Sigmoid colon (tissue), 6 donors: ENCODE measurements at regions not wholly inside any gene's neighbourhood (a gene's known extent, or its start where the extent isn't known, plus 50 kb on each side); places are given as distances from the start of the nearest gene placed in this dataset.

Source experiments
- DNase-seq: peaks from one replicate; pipeline ENCODE4 v3.0.0-alpha.2; 2019
- H3K27ac ChIP-seq, 4 donors: fragments of 200-600 bp; sonication (generic); one replicate each; pipeline ENCODE4 v1.5.1; 2016 to 2019; ENCODE audit warnings: mild to moderate bottlenecking in 1 of 4
- H3K27me3 ChIP-seq, 3 donors: fragments of 200-600 bp; sonication (generic); one replicate each; pipeline ENCODE4 v1.5.1; 2019; ENCODE audit warnings: mild to moderate bottlenecking in 1 of 3
- H3K36me3 ChIP-seq, 4 donors: fragments of 200-600 bp; sonication (generic); one replicate each; pipeline ENCODE4 v1.5.1; 2016 to 2019
- H3K4me1 ChIP-seq, 4 donors: fragments of 200-600 bp; sonication (generic); one replicate each; pipeline ENCODE4 v1.5.1; 2017 to 2019
- H3K4me3 ChIP-seq, 4 donors: fragments of 200-600 bp; sonication (generic); one replicate each; pipeline ENCODE4 v1.5.1; 2017 to 2019; ENCODE audit warnings: mild to moderate bottlenecking in 2 of 4, moderate library complexity in 1 of 4
- H3K9me3 ChIP-seq, 4 donors: fragments of 200-600 bp in 3 of 4; sonication (generic) in 3 of 4; one replicate each; pipeline versions ENCODE4 v1.5.1 to v1.6.1; 2013 to 2019
- EP300 ChIP-seq, 4 donors: sonication (generic); formaldehyde crosslinking; IDR thresholded peaks; one replicate each; pipeline ENCODE4 v1.6.1; 2017; ENCODE audit warnings: antibody characterized with exemption in 4 of 4
- POLR2A ChIP-seq, 2 donors: fragments of 450-650 bp; IDR thresholded peaks; one replicate each; pipeline ENCODE4 v1.6.1; 2016; ENCODE audit warnings: antibody characterized with exemption in 2 of 2, mild to moderate bottlenecking in 2 of 2, moderate library complexity in 2 of 2
- POLR2AphosphoS5 ChIP-seq, 4 donors: sonication (generic); formaldehyde crosslinking; IDR thresholded peaks; one replicate each; pipeline ENCODE4 v1.6.1; 2017; ENCODE audit warnings: antibody characterized with exemption in 4 of 4
- WGBS, 2 donors: extraction: QIAGEN DNeasy Blood & Tissue Kit; methylation state at CpG; one replicate each; pipeline ENCODE4 v1.1.7; 2013; 5-methylcytosine and 5-hydroxymethylcytosine counted together
- intact Hi-C: fragments of 100-400 bp; cut with DNase I; formaldehyde crosslinking; loops from one replicate; pipeline ENCODE4 v1.15.1; 2023
- TF ChIP-seq, protein P1 (sequence below), 4 experiments: fragments of 450-650 bp in 3 of 4; fragments of 200-600 bp in 1 of 4; IDR thresholded peaks; one replicate each; pipeline ENCODE4 v1.5.1; 2016 to 2019; ENCODE audit warnings: antibody characterized with exemption in 4 of 4, mild to moderate bottlenecking in 3 of 4, moderate library complexity in 2 of 4
- donor health status: healthy with polysubstance abuse.
- donor health status: healthy.

DNA sequence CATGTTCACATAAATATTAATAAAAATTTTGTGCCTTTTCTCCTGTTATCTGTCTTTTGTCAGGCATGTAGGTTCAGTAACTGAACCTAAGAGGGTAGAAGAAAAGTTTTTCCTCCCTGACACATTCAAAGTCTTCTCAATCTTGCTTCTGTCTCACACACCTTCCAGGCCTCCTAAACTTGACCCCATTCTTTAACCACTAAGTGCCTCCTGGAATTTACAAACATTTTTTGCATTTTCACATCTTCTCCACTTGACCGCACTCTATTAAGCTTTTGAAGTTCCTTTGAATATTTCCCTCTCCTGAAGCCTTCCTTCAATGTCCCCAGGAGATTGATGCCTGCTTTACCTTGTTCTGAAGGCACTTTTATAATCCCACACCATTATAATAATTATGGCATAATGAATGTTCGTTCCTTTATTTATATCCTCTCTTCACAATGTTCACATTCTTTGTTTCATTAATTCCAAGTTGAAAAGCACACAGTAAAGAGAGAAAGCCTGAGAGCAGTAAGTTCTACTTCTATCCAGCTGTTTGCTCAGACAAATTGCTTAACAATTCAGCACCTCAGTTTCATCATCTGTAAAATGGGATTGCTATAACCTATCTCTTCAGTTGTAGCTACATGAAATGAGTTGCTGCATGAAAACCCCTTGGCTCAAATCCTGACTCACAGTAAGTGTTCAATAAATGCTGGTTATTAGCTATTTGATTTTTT lies 184.8 kb upstream of the KLHL29 start:
- 94 to 95% methylated on average over 2 of the region's 2 CpGs for WGBS, 2 donors
- Histone ChIP-seq H3K36me3 (no peaks in the 10 kb centered on the region), H3K4me3 (no peak overlapping the region), H3K9me3 (peaks cover 0 to 1% (median 0%) of the 10 kb centered on the region in 4 donors), H3K27me3 (no peaks in the 10 kb centered on the region), H3K4me1 (peaks cover 0 to 6% (median 0%) of the 10 kb centered on the region in 4 donors), H3K27ac (no peak overlapping the region)
- DNase-seq, result no peak
- TF ChIP-seq, protein P1, sequence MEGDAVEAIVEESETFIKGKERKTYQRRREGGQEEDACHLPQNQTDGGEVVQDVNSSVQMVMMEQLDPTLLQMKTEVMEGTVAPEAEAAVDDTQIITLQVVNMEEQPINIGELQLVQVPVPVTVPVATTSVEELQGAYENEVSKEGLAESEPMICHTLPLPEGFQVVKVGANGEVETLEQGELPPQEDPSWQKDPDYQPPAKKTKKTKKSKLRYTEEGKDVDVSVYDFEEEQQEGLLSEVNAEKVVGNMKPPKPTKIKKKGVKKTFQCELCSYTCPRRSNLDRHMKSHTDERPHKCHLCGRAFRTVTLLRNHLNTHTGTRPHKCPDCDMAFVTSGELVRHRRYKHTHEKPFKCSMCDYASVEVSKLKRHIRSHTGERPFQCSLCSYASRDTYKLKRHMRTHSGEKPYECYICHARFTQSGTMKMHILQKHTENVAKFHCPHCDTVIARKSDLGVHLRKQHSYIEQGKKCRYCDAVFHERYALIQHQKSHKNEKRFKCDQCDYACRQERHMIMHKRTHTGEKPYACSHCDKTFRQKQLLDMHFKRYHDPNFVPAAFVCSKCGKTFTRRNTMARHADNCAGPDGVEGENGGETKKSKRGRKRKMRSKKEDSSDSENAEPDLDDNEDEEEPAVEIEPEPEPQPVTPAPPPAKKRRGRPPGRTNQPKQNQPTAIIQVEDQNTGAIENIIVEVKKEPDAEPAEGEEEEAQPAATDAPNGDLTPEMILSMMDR (IDR thresholded peaks at IDR 0.05), result no peak
- TF ChIP-seq EP300 (IDR thresholded peaks at IDR 0.05) (no peak), POLR2AphosphoS5 (IDR thresholded peaks at IDR 0.05) (no peak), POLR2A (IDR thresholded peaks at IDR 0.05) (no peak)
- intact Hi-C loops, result loop anchor here (5.0 kb wide), 1 partner anchor 152 kb away; no protein-coding TSS in a partner anchor

DNA sequence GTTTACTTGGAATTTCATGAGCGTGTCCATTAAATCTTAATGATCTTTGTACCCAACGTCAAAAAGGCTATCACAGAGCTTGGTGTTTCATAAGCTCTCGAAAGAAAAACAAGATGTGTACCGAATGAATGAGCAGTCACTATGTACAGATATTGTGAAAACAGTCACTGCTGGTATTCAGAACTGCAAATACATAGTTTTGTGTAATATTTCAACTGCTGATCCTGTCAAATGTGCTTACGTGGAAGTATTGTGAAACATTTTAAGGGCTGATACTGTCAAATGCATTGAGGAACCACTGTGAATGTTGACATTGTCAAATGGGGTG lies 184.2 kb upstream of the KLHL29 start:
- H3K27ac ChIP-seq, result no peak overlapping the region
- TF ChIP-seq POLR2A (IDR thresholded peaks at IDR 0.05) (no peak), EP300 (IDR thresholded peaks at IDR 0.05) (no peak), POLR2AphosphoS5 (IDR thresholded peaks at IDR 0.05) (no peak)
- TF ChIP-seq, protein P1 (IDR thresholded peaks at IDR 0.05), result no peak
- WGBS, 2 donors, result 79 to 86% methylated on average over 5 of the region's 5 CpGs
- no peaks in the 10 kb centered on the region for H3K36me3 ChIP-seq
- H3K27me3 ChIP-seq, result no peaks in the 10 kb centered on the region
- DNase-seq, result no peak
- H3K4me1 ChIP-seq, result peaks cover 0 to 6% (median 0%) of the 10 kb centered on the region in 4 donors
- intact Hi-C loops, result loop anchor here (5.0 kb wide), 1 partner anchor 152 kb away; no protein-coding TSS in a partner anchor
- no peak overlapping the region for H3K4me3 ChIP-seq
- peaks cover 0 to 1% (median 0%) of the 10 kb centered on the region in 4 donors for H3K9me3 ChIP-seq

DNA sequence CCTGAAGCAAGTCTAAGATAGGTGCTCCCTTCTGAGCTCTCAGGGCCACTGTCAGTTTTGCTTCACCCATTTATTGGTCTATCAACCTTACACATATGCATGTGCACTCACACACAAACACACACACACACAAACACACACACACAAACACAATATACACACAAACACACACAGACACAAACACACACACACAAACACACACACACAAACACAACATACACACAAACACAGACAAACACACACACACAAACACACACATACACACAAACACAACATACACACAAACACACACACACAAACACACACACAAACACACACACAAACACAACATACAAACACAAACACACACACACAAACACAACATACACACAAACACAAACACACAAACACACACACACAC lies 181.6 kb upstream of the KLHL29 start:
- TF ChIP-seq POLR2A (IDR thresholded peaks at IDR 0.05) (no peak), EP300 (IDR thresholded peaks at IDR 0.05) (no peak), POLR2AphosphoS5 (IDR thresholded peaks at IDR 0.05) (no peak)
- TF ChIP-seq, protein P1 (IDR thresholded peaks at IDR 0.05), result no peak
- no peak overlapping the region for H3K4me3 ChIP-seq
- no peaks in the 10 kb centered on the region for H3K27me3 ChIP-seq
- no peak overlapping the region for H3K27ac ChIP-seq
- no peak for DNase-seq
- intact Hi-C loops, result loop anchor here (5.0 kb wide), 1 partner anchor 149 kb away; no protein-coding TSS in a partner anchor
- peaks cover 0 to 1% (median 0%) of the 10 kb centered on the region in 4 donors for H3K9me3 ChIP-seq
- peaks cover 0 to 6% (median 0%) of the 10 kb centered on the region in 4 donors for H3K4me1 ChIP-seq
- no peaks in the 10 kb centered on the region for H3K36me3 ChIP-seq

DNA sequence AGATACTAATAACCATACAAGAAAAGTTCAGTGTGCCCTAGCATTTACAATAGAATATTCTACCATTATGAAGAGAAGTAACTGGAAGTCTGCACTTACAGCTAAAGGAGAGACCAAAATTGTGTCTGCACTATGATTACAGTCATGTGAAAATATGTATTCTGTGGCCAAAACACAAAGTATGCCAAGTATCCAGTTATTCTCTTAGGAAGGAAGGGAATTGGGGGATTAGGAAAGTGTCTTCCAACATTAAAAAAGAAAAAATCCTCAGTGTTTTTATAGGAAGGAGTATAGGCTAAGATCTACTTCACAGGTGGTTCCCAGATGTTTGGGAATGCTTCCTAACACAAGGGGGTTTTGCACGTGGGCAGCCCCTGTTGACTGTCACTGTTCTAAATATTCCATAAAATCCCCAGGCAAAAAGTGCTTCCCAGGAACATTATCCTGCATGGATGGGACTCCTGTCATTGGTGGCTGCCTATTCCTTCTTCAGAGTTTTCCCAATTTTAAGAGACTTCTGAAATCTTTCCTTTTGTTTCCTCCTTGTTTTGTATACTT lies 180.2 kb upstream of the KLHL29 start:
- Histone ChIP-seq H3K27ac (no peak overlapping the region), H3K9me3 (peaks cover 0 to 1% (median 0%) of the 10 kb centered on the region in 4 donors)
- intact Hi-C loops, result loop anchor here (5.0 kb wide), 1 partner anchor 148 kb away; no protein-coding TSS in a partner anchor

More for the DNA sequence above, 180.2 kb upstream of the KLHL29 start:
- no peak for DNase-seq
- H3K36me3 ChIP-seq, result no peaks in the 10 kb centered on the region
- H3K4me3 ChIP-seq, result no peak overlapping the region
- 52 to 65% methylated on average over 1 of the region's 1 CpG for WGBS, 2 donors
- TF ChIP-seq POLR2A (IDR thresholded peaks at IDR 0.05) (no peak), POLR2AphosphoS5 (IDR thresholded peaks at IDR 0.05) (no peak), EP300 (IDR thresholded peaks at IDR 0.05) (no peak)
- TF ChIP-seq, protein P1 (IDR thresholded peaks at IDR 0.05), result no peak
- no peaks in the 10 kb centered on the region for H3K27me3 ChIP-seq
- H3K4me1 ChIP-seq, result peaks cover 0 to 6% (median 0%) of the 10 kb centered on the region in 4 donors
